CMK (cell line): ENCODE measurements at regions not wholly inside any gene's neighbourhood (a gene's known extent, or its start where the extent isn't known, plus 50 kb on each side); places are given as distances from the start of the nearest gene placed in this dataset.
"Not testable (repeated sequence)": the region's sequence is repeated elsewhere in the genome, so short reads cannot be mapped to it uniquely, and the experiment has no call there.

Experiments
- DNase-seq: peaks from one replicate; pipeline ENCODE4 v3.0.0-alpha.2; 2010; ENCODE audit warnings: low read depth

- no peak for DNase-seq
These were observed 388.4 kb downstream of the NDFIP2 start for GRCh38 chr13:79869326-79869725.

DNA sequence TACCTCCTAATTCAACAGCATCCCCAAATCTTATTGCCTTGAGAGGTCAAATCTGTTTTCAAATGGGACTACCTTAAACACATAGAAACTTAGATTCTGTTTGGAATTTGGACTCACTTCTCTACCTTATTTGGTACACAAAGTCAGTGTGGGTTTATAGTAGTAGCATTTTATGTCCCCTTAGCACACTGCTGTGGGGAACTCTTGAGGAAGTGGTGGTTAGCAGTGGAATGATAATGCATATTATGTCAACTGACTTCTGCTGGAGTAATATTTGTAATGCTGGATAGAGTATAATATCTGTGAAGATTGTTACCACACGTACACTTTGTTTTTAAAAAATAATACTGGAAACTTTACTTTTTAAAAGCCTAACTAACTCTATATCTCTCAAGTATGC is 386.3 kb downstream of the NDFIP2 start:
- DNase-seq: no peak

DNA sequence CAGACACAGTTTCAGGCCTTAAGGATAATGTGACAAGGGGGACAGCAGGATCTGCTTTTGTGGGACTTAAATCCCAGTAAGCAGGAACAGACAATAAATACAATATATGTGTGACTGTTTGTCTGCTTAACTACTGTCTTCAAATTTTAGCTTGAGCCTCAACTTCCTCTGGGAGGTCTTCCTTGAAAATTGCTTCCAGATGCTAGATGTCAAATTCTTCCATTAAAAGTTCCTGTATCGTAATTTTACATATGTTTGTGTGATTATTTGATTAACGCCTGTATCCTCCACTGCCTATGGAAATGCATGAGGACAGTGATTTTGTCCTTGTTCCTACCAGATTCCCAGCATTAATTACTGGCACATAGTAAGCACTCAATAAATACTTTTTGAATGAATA is 385.5 kb downstream of the NDFIP2 start:
- no peak for DNase-seq

DNA sequence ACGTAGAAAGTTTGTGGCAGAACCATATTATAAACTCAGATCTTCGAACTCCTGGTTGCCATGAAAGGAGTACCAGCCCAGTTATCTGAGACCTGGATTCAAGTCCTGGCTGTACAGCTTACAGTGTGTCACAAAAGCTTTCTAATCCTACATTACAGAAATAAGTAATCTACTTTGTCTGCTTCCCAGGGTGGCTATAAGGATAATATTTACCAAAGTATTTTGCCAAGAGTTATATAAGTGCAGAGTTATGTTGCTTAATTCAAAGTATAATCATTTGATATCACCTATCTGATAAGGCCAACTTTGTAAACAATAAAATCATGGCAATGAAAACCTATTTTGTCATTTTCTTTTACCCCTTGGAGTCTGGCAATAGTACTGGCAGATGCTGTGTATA is 381.6 kb downstream of the NDFIP2 start:
- DNase-seq: no peak

DNA sequence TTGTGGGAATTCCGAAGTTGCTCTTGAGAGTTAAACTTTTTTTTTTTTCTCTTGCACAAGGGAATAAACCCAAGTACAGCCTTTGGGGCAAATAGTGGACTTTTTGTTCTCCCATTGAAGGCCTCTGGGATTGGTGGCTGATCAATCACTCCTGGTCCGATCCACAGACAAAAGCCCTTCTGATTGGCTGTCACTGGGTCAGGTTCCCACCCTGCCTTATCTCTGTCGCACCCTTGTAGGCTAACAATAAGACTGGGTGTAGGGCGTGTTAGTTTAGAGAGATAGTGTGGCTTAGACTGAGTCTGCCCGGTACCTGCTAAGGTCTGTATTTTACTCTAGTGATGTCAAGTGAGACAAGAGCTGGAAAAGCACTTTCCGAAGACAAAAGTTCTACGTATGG is 380.8 kb downstream of the NDFIP2 start:
- no peak for DNase-seq

DNA sequence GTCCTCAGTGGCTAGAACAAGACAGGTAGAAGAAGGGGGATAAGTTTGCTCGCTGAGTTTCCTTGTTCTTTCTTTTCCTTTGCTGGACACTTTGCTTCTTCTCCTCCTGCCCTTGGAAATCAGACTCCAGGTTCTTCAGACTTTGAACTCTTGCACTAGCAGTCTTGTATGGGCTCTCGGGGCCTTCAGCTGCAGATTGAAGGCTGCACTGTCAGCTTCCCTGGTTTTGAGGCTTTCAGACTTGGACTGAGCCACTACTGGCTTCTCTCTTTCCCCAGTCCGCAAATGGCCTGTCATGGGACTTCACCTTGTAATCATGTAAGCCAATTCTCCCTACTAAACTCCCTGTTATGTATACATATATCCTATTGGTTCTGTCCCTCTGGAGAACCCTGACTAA is 379.8 kb downstream of the NDFIP2 start:
- no peak for DNase-seq

GRCh38 chr13:79859756-79860155 is 378.8 kb downstream of the NDFIP2 start:
- DNase-seq: no peak

GRCh38 chr13:79853251-79853650 is 372.3 kb downstream of the NDFIP2 start:
- DNase-seq: no peak

DNA sequence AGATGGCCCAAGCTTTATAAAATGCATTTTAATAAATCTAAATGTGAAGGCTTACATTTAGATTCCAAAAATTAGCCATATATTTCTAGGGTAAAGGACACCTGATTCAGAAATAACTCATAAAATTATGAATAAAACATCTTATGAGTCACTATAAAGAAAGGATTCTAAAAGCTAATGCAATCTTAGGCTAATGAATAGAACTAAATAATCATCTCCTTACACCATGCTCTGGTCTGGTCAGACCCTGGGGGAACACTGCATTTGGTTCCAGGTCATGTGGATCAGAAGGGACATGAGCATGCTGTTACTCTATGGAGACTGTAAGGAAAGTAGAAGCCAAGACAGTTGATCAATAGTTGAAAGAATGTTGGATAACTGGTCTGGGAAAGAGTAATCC is 370.4 kb downstream of the NDFIP2 start:
- no peak for DNase-seq

DNA sequence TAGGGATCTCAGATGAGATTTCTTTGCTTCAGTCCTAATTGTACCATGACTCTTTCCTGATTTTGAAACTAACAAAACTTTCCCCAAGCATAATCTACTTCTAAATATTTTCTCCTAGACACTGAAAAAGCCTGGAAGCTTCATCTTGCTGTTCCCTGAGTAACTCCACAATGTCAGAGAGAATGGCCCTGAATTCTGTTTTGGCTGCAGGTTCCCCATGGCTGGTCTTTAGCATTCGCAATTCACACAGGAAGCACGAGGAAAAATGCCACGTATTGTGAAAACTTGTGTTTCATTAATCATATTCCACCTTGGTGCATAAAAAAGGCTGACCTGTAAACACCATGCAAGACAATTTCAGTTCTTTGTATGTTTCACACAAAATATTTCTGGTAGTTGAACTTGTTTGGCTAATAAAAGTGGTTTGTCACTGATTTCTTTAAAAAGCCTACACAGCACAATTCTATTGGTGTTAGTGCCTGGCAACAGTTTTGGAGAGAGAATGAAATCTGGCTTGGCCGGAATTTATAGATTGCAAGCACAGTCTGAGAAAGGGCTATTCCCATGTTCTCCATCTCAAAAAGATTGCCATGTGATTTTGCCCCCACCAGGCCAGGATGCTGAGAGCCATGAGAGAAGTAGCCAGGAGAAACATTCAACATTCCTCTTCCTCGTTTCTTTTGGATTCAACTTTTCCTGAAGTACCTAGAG is 367.1 kb downstream of the NDFIP2 start:
- DNase-seq: no peak

GRCh38 chr13:79846386-79846785 is 365.4 kb downstream of the NDFIP2 start:
- no peak for DNase-seq

DNA sequence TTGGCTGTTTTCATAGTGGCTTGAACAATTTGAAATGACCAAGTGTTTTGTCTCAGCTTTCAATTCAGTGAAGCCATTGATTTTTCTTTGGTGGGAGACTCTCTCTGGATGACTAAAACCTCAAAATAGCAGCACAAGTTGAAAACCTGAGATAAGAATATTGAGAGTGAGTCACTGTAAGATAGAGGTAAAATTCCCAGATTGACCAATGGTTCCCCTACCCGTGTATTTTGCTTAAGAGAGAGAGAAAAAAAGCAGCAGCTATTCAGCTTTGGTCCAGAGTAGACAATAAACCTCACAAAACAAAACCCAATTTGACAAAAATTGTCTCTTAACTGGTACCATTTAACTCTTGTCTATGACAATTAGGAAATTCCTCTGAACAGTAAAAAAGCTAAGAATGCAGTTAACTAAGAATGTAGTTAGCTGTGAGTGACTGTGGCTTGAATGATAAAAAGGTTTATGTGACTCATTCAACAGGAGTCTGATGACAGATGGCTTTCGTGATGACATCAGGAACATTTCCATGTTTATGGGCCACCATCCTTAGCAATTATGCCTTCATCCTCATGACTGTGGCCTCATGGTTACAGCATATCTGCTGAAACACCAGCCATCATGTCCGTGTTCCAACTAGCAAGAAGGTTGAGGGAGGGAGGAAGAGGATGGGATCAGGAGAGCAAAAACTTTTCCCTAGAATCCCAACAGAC is 356.9 kb downstream of the NDFIP2 start:
- no peak for DNase-seq

- not testable (repeated sequence) for DNase-seq
These were observed 355.2 kb downstream of the NDFIP2 start for GRCh38 chr13:79836121-79836520.

DNA sequence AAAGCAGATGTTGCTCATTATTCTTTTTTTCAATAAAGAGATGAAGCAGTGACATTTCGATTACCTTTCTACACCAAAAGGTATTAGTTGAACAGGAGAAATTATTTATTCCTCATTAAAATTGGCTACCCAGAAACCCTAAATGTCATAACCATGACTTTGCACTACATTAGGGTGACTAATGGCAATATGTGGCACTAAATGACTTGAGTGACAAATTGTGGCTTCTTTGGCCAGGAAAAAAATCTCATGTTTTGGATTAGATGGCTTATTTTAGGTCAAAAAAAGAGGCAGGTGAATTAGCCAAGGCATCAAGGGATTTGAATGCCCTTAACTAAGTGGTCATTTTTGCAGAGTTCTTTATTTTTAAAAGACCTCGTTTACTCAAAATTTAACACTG is 353.9 kb downstream of the NDFIP2 start:
- DNase-seq: no peak

- no peak for DNase-seq
These were observed 353.0 kb downstream of the NDFIP2 start for GRCh38 chr13:79833991-79834390.

GRCh38 chr13:79831556-79831955 is 350.6 kb downstream of the NDFIP2 start:
- DNase-seq: no peak

- no peak for DNase-seq
These were observed 350.0 kb downstream of the NDFIP2 start for GRCh38 chr13:79830945-79831344.

DNA sequence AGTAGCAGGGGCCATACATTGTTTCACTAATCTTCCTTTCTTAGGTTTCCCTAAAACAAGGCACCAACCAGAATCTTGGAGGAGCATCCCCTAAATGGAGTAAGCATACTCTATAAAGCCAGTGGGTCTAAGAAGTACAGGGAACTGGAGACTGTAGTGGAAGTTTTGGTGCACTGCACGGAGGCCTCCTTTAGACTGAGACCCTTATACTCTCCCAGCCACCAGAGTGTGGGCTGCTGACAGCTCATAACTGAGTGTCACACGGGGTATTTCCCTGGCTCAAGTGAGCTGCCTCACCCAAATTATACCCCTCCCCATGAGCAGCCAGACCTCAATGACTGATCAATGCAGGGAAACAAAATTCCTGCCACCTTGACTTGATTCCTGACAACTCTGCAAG is 349.5 kb downstream of the NDFIP2 start:
- no peak for DNase-seq

GRCh38 chr13:79829880-79830279 is 348.9 kb downstream of the NDFIP2 start:
- DNase-seq: no peak

DNA sequence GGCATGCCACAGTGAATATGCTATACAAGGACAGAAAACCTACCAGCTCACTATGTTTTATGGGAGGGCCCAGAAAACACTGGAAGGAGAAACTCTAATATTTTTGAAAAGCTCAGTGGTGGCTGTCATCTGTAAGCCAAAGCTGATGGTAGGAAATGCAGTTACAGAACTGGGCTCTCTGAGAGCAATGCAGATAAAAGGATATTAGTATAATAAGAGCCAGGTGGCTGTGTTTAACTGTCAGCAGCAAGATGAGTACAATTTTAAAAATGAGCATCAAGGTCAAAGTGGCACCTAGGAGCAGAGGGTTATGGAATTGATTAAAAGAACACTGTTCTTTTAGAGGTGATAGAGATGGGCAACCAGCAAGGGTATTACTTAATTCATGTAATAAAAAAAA is 345.0 kb downstream of the NDFIP2 start:
- DNase-seq: no peak

GRCh38 chr13:79815041-79815440 is 334.1 kb downstream of the NDFIP2 start:
- no peak for DNase-seq

DNA sequence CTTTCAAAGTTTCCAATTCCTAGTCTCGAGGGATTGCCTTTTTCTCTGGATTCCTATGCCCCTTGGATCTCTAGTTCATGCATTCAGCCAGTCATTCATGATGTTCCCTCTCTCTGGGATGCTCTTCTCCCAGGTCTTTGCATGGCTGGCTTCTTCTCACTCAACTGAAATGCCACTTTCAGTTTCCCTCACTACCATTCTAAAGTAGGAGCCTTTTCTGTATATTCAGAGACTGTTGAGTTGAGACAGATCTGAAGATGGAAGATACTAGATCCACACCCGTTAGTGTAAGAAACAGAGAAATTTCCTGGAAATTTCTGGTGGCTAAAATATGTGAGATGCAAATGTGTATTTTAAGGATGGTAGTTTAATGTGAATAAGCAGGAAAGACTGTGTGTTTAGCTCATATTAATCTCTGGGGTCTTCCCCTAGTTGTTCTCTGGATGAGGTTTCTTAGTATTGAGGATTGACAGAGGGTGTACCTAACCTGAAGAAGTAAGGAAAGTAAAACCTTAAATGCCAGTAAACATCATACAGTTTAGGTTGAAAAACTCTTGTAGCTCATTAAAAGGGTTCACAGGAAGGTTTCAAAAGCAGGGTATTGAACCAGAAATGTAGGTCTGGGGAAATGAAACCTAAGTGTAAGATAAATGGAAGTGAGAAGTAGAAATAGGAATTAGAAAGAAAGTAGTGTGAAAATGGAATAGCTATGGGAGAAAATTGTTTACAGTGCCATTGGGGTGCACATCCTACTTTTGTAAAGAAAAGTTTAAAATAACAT is 331.3 kb downstream of the NDFIP2 start:
- DNase-seq: no peak

GRCh38 chr13:79811170-79811569 is 330.2 kb downstream of the NDFIP2 start:
- no peak for DNase-seq
